ENCODE measurements at regions not wholly inside any gene's neighbourhood (a gene's known extent, or its start where the extent isn't known, plus 50 kb on each side); places are given as distances from the start of the nearest gene placed in this dataset.

DNA sequence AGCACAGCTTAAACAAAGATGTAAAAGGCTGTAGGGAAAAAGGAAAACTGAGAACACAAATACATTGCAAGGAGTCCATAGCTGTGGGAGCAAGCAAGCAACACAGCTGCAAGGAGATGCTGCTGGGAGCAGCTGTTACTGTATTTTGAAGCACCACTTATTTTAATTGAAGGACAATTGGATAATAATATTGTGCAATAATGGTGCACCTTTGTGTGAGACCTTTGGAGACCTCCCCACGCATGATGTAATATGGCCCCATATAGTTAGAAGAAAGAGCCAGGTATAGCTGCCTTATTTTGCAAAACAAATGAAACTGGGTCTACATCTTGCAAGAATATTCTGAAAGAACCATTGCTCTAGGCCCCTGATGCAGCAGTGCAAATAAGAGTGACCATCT, 191.1 kb upstream of the KIRREL3 start:
- DNase-seq (ENCODE audit: low spot score in 2 of 2) (no peak), ATAC-seq (ENCODE audit: low read depth) (no peak)
- Mint-ChIP-seq H3K9me3 (peaks cover 11% of the 10 kb centered on the region), H3K4me3 (no peak overlapping the region), H3K36me3 (no peaks in the 10 kb centered on the region), H3K27ac (no peak overlapping the region), H3K27me3 (peaks cover 2% of the 10 kb centered on the region), H3K4me1 (no peaks in the 10 kb centered on the region)

DNA sequence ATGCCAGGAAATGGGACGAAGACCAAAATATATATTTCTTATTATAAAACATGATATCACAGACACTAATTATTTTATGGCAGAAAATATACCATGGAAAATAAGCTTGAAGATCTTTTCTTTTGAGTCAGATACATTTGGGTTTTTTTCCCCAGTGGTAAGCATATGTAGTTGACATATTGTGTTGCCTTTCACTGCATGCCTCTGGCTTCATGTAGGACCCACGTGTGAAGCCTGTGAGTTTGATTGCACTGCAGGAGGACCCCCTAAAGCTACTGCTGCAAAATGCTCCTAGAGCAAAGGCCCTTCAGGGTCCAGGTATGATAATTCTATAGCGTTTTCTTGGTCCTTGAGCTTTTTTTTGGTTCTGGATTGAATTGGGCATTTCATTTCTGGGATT, 190.7 kb upstream of the KIRREL3 start:
- DNase-seq (ENCODE audit: low spot score in 2 of 2) (no peak), ATAC-seq (ENCODE audit: low read depth) (no peak)
- no peak overlapping the region for H3K27ac Mint-ChIP-seq
- peaks cover 2% of the 10 kb centered on the region for H3K27me3 Mint-ChIP-seq
- H3K4me3 Mint-ChIP-seq = no peak overlapping the region
- H3K36me3 Mint-ChIP-seq = no peaks in the 10 kb centered on the region
- peaks cover 11% of the 10 kb centered on the region for H3K9me3 Mint-ChIP-seq
- H3K4me1 Mint-ChIP-seq = no peaks in the 10 kb centered on the region

DNA sequence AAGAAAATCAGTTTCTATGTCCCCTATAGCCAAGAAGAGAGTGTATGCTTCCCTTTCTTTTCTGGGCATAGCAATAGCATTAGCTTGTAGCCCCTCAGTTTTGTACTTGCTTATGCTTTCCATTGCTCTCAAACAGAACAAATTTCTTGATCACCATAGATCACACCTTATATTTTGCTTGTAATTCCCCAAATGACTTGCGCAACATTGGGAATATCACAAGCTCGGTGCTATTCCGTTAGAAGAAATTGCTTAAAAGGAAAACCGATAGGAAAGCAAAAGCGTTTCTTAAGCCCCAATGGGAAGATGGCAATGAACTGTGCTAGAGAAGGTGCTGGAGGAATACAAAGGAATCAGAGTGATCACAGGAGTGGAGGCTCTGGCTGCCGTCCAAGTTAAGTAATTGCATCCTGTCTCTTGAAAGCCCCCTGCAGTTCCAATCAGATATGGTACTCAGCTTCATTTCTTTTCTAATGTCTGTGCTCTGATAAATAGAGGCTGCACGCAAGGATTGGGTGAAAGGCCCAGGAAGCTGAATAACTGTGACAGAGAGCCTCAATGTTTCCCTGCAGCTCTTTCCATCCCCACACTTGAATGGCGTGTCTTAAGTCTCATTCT, 182.1 kb upstream of the KIRREL3 start:
- Mint-ChIP-seq H3K27me3 (peaks cover 1% of the 10 kb centered on the region), H3K4me1 (no peaks in the 10 kb centered on the region), H3K27ac (no peak overlapping the region), H3K36me3 (no peaks in the 10 kb centered on the region), H3K9me3 (peaks cover 1% of the 10 kb centered on the region), H3K4me3 (no peak overlapping the region)
- ATAC-seq (ENCODE audit: low read depth) (no peak), DNase-seq (ENCODE audit: low spot score in 2 of 2) (no peak)

DNA sequence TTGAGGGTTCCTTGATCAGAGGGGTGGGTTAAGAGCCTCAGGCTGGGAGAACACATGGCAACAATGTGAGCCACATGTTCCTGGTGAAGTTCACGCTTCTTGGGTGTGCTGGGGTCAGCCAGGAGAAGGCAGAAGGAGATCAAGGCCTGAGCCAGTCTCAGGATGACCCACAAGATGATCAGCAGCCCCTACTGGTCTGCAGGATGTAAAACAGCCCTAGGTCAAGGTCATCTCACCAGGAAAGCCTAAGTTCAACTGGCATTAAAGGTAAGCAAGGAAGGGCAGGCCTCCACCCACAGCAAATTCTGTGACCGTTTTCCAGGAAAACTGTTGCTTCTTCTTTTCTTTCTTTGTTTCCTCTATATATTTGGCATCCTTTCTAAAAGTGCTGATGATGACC, 156.7 kb upstream of the KIRREL3 start:
- no peaks in the 10 kb centered on the region for H3K36me3 Mint-ChIP-seq
- H3K27me3 Mint-ChIP-seq = no peaks in the 10 kb centered on the region
- no peaks in the 10 kb centered on the region for H3K4me1 Mint-ChIP-seq
- H3K9me3 Mint-ChIP-seq = no peaks in the 10 kb centered on the region
- H3K4me3 Mint-ChIP-seq = no peak overlapping the region
- no peak for ATAC-seq (ENCODE audit: low read depth)
- no peak for DNase-seq (ENCODE audit: low spot score in 2 of 2)
- H3K27ac Mint-ChIP-seq = no peak overlapping the region

- DNase-seq (ENCODE audit: low spot score in 2 of 2) (no peak), ATAC-seq (ENCODE audit: low read depth) (no peak)
- no peaks in the 10 kb centered on the region for H3K27me3 Mint-ChIP-seq
- H3K4me1 Mint-ChIP-seq = no peaks in the 10 kb centered on the region
- H3K4me3 Mint-ChIP-seq = no peak overlapping the region
- no peaks in the 10 kb centered on the region for H3K36me3 Mint-ChIP-seq
- no peak overlapping the region for H3K27ac Mint-ChIP-seq
- no peaks in the 10 kb centered on the region for H3K9me3 Mint-ChIP-seq
These were observed 148.8 kb upstream of the KIRREL3 start for GRCh38 chr11:127149410-127149809.

DNA sequence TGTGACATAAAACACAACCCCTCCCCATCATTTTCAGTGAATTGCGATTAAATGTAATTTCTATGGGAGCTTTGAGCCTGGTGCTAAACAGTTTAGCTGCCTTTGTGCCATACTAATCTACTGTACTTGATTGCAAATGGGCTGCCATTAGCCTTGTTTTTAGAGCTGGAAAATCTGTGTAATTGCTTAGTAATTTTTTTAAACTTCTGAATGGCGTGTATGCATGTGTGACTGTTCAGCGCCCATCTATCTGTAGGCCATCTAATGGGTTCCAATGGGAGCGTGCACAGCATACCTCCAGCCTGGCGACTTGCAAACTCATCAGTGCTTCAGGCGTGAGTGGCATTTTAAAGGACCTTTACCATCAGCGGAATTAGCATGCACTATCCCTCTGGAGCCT, 142.7 kb upstream of the KIRREL3 start:
- H3K4me3 Mint-ChIP-seq = no peak overlapping the region
- no peaks in the 10 kb centered on the region for H3K36me3 Mint-ChIP-seq
- ATAC-seq (ENCODE audit: low read depth) (no peak), DNase-seq (ENCODE audit: low spot score in 2 of 2) (no peak)
- no peaks in the 10 kb centered on the region for H3K9me3 Mint-ChIP-seq
- no peak overlapping the region for H3K27ac Mint-ChIP-seq
- no peaks in the 10 kb centered on the region for H3K27me3 Mint-ChIP-seq
- no peaks in the 10 kb centered on the region for H3K4me1 Mint-ChIP-seq

DNA sequence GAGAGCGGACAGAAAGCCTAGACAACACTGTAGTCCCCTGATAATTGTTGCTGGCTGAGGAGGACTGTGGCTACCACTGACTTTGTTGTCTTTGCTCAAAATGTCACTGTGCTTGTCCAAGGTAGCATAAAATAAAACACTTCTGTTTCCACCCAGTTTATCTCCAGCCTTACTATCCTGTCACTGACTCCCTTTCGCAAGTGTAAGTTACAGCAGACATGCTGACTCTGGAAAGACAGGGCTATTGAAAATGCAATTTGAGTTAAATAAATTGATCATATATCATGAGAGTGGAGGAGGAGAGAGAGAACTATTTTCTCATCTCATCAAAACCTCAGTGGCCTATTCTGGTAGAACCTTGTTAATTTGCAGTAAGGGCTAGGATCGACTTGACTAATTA, 138.0 kb upstream of the KIRREL3 start:
- H3K4me1 Mint-ChIP-seq = no peaks in the 10 kb centered on the region
- no peak overlapping the region for H3K27ac Mint-ChIP-seq
- no peak for DNase-seq (ENCODE audit: low spot score in 2 of 2)
- H3K36me3 Mint-ChIP-seq = no peaks in the 10 kb centered on the region
- no peak overlapping the region for H3K4me3 Mint-ChIP-seq
- H3K27me3 Mint-ChIP-seq = no peaks in the 10 kb centered on the region
- ATAC-seq (ENCODE audit: low read depth) = no peak
- peaks cover 3% of the 10 kb centered on the region for H3K9me3 Mint-ChIP-seq

GRCh38 chr11:127137771-127138280, 137.3 kb upstream of the KIRREL3 start:
- Mint-ChIP-seq H3K36me3 (no peaks in the 10 kb centered on the region), H3K4me3 (no peak overlapping the region), H3K27ac (no peak overlapping the region), H3K27me3 (no peaks in the 10 kb centered on the region), H3K9me3 (peaks cover 3% of the 10 kb centered on the region), H3K4me1 (no peaks in the 10 kb centered on the region)
- ATAC-seq (ENCODE audit: low read depth) = no peak
- DNase-seq (ENCODE audit: low spot score in 2 of 2) = no peak

- Mint-ChIP-seq H3K27ac (no peak overlapping the region), H3K36me3 (no peaks in the 10 kb centered on the region), H3K4me1 (no peaks in the 10 kb centered on the region), H3K4me3 (no peak overlapping the region), H3K27me3 (no peaks in the 10 kb centered on the region), H3K9me3 (peaks cover 3% of the 10 kb centered on the region)
- DNase-seq (ENCODE audit: low spot score in 2 of 2) (no peak), ATAC-seq (ENCODE audit: low read depth) (no peak)
These were observed 135.9 kb upstream of the KIRREL3 start for GRCh38 chr11:127136438-127136837.

DNA sequence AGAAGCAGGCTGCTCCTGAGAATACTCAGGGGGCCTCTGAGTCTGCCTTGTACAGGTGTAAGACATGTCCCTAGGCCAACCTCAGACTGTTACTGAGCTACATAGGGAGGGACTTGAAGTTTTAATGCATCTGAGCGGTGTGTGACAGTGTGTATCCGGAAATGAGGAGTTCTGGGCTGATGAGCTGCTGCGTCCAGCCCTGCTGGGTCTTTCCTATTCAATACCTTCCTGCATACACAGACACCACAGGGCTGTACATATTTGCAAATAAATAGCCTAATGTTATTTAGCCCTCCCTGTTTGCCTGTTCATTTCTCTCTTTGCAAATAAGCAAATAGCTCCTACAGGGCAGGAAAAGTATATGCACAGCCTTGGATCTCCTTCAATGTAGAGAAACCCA, 134.7 kb upstream of the KIRREL3 start:
- H3K27ac Mint-ChIP-seq = no peak overlapping the region
- no peak for DNase-seq (ENCODE audit: low spot score in 2 of 2)
- no peaks in the 10 kb centered on the region for H3K36me3 Mint-ChIP-seq
- H3K27me3 Mint-ChIP-seq = no peaks in the 10 kb centered on the region
- no peak for ATAC-seq (ENCODE audit: low read depth)
- H3K4me1 Mint-ChIP-seq = no peaks in the 10 kb centered on the region
- H3K9me3 Mint-ChIP-seq = peaks cover 3% of the 10 kb centered on the region
- H3K4me3 Mint-ChIP-seq = no peak overlapping the region

- Mint-ChIP-seq H3K27me3 (peaks cover 2% of the 10 kb centered on the region), H3K27ac (no peak overlapping the region), H3K36me3 (no peaks in the 10 kb centered on the region), H3K4me1 (no peaks in the 10 kb centered on the region), H3K4me3 (no peak overlapping the region), H3K9me3 (peaks cover 3% of the 10 kb centered on the region)
- no peak for ATAC-seq (ENCODE audit: low read depth)
- no peak for DNase-seq (ENCODE audit: low spot score in 2 of 2)
These were observed 132.5 kb upstream of the KIRREL3 start for GRCh38 chr11:127133061-127133460.

GRCh38 chr11:127130321-127130720, 129.8 kb upstream of the KIRREL3 start:
- Mint-ChIP-seq H3K4me1 (no peaks in the 10 kb centered on the region), H3K4me3 (no peak overlapping the region), H3K27ac (no peak overlapping the region), H3K9me3 (peaks cover 3% of the 10 kb centered on the region), H3K27me3 (peaks cover 3% of the 10 kb centered on the region), H3K36me3 (no peaks in the 10 kb centered on the region)
- DNase-seq (ENCODE audit: low spot score in 2 of 2) (no peak), ATAC-seq (ENCODE audit: low read depth) (no peak)

GRCh38 chr11:127126986-127127385, 126.4 kb upstream of the KIRREL3 start:
- no peak overlapping the region for H3K27ac Mint-ChIP-seq
- no peaks in the 10 kb centered on the region for H3K4me1 Mint-ChIP-seq
- no peaks in the 10 kb centered on the region for H3K36me3 Mint-ChIP-seq
- H3K9me3 Mint-ChIP-seq = no peaks in the 10 kb centered on the region
- DNase-seq (ENCODE audit: low spot score in 2 of 2) = no peak
- ATAC-seq (ENCODE audit: low read depth) = no peak
- H3K27me3 Mint-ChIP-seq = peaks cover 5% of the 10 kb centered on the region
- H3K4me3 Mint-ChIP-seq = no peak overlapping the region

DNA sequence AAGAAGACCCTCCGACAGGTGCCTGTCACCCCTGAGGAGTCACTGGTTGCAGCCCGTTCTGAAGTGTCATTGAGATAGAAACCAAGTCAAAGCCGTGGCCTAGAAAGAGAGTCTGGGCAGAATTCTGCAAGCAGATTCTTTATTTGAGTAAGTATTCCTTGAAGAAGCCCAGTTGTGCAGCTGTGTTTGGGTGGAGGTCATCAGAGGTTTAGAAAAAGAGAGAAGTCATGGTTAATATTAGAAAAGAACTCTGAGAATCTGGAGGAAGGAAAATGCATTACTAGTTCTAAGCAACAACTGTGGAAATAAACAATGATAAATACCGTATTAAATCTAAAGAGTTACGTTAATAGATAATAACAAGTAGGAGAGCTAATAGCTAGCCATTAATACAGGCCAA, 118.8 kb upstream of the KIRREL3 start:
- H3K27ac Mint-ChIP-seq = no peak overlapping the region
- no peak overlapping the region for H3K4me3 Mint-ChIP-seq
- no peak for DNase-seq (ENCODE audit: low spot score in 2 of 2)
- H3K4me1 Mint-ChIP-seq = no peaks in the 10 kb centered on the region
- H3K9me3 Mint-ChIP-seq = no peaks in the 10 kb centered on the region
- no peaks in the 10 kb centered on the region for H3K36me3 Mint-ChIP-seq
- ATAC-seq (ENCODE audit: low read depth) = no peak
- peaks cover 2% of the 10 kb centered on the region for H3K27me3 Mint-ChIP-seq

DNA sequence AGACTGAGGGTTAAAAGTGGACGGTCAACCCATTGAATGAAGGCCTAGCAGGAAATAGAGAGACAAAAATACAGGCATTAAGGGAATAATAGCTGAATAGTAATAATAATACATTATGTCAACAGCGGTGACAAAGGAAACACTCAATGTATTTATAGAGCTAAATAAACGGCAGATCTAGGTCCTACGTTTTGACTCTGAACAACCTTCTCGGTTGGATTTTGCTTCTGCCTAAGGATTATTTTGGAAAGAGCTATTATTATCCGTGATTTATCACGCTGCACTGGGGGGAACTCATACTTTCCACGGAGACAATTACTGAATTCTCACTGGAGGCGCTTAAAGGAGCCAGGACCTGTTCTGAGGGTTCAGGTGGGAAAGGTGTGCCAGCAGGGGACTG, 118.2 kb upstream of the KIRREL3 start:
- no peak overlapping the region for H3K27ac Mint-ChIP-seq
- H3K36me3 Mint-ChIP-seq = no peaks in the 10 kb centered on the region
- no peaks in the 10 kb centered on the region for H3K4me1 Mint-ChIP-seq
- ATAC-seq (ENCODE audit: low read depth) = no peak
- H3K4me3 Mint-ChIP-seq = no peak overlapping the region
- no peaks in the 10 kb centered on the region for H3K9me3 Mint-ChIP-seq
- peaks cover 2% of the 10 kb centered on the region for H3K27me3 Mint-ChIP-seq
- no peak for DNase-seq (ENCODE audit: low spot score in 2 of 2)
